AG04449 (cell line): ENCODE measurements at regions not wholly inside any gene's neighbourhood (a gene's known extent, or its start where the extent isn't known, plus 50 kb on each side); places are given as distances from the start of the nearest gene placed in this dataset.

Source experiments
- CTCF ChIA-PET: fragments of 350-600 bp; formaldehyde crosslinking; extraction: SDS; loops from one replicate; lab custom pipeline; 2021; ENCODE audit warnings: antibody characterized with exemption; lab: Yijun Ruan, JAX
- POLR2A ChIA-PET: fragments of 400-600, 350-600 bp; formaldehyde crosslinking; extraction: SDS; loops from one replicate; lab custom pipeline; 2020; ENCODE audit warnings: antibody characterized with exemption, inconsistent platforms; lab: Yijun Ruan, JAX
- DNase-seq: peaks from one replicate; pipeline ENCODE4 v3.0.0-alpha.2; 2010; ENCODE audit warnings: low read depth, low spot score
- H3K4me3 ChIP-seq: 2 replicates; pipeline ENCODE4 v1.5.1; 2011; ENCODE audit warnings: low read depth, mild to moderate bottlenecking, control low read depth, low read length
- CTCF ChIP-seq: IDR thresholded peaks from one replicate; pipeline ENCODE4 v1.5.1; 2011; ENCODE audit warnings: mild to moderate bottlenecking, moderate library complexity, low read length, control low read depth, inconsistent platforms; ENCODE audit not compliant: insufficient read depth; ENCODE audit errors: missing control alignments

GRCh38 chr1:218815076-218815475 lies 358.6 kb upstream of the LYPLAL1 start:
- no peak overlapping the region for H3K4me3 ChIP-seq

GRCh38 chr1:218817071-218817470 lies 356.6 kb upstream of the LYPLAL1 start:
- TF ChIP-seq CTCF, result no peak
- CTCF ChIA-PET, result interaction anchor here (1.2 kb wide), 1 partner anchor 134 kb away, joined by 3 read pairs; no protein-coding TSS in a partner anchor
- POLR2A ChIA-PET, result interaction anchor here (0.6 kb wide), 1 partner anchor 842 kb away, joined by 4 read pairs; no protein-coding TSS in a partner anchor
- DNase-seq, result no peak
- no peak overlapping the region for H3K4me3 ChIP-seq

More at GRCh38 chr1:218815076-218815475, 358.6 kb upstream of the LYPLAL1 start:
- no peak for TF ChIP-seq CTCF
- ChIA-PET POLR2A (no interaction called here), CTCF (interaction anchor here (0.7 kb wide), 1 partner anchor 12 kb away, joined by 3 read pairs; no protein-coding TSS in a partner anchor)
- no peak for DNase-seq

DNA sequence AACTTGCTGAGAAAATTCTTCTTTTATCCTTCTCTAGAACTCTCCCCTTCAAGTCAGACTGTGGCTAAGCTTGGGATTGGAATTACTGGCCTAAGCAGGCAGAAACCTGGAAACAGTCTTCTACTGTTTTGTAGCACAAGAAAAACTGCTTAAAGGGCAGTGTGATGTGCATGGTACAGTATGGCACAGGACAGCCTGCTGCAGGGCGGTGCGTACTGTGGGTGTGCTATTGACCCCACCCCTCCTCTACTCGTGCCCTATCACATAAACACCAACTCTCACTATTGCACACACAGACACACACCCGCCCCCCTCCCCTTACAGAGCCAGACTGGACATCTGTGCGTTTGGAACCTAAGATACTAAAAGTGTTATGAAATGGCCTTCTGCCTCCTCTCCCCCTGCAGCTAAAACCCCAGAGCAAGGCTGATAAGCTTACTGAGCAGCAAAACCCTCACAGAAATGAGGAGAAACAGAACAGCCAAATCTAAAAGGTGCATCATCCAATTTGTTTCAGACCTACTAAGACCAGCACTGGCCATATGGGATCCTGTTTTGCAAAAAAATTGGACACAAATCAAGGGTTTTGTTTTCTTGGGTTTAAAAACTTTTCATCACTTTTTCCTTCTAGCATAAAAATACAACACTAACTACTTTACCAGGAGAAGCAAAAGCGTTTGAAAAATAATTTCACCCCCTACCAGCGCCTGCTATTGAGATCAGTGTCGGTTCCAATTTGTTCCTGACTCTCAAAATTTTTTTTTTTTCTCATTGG lies 355.8 kb upstream of the LYPLAL1 start:
- no peak for DNase-seq
- TF ChIP-seq CTCF, result no peak
- H3K4me3 ChIP-seq, result no peak overlapping the region
- CTCF ChIA-PET, result interaction anchor here (1.2 kb wide), 1 partner anchor 135 kb away, joined by 3 read pairs; no protein-coding TSS in a partner anchor
- POLR2A ChIA-PET, result interaction anchor here (0.6 kb wide), 1 partner anchor 842 kb away, joined by 4 read pairs; no protein-coding TSS in a partner anchor

DNA sequence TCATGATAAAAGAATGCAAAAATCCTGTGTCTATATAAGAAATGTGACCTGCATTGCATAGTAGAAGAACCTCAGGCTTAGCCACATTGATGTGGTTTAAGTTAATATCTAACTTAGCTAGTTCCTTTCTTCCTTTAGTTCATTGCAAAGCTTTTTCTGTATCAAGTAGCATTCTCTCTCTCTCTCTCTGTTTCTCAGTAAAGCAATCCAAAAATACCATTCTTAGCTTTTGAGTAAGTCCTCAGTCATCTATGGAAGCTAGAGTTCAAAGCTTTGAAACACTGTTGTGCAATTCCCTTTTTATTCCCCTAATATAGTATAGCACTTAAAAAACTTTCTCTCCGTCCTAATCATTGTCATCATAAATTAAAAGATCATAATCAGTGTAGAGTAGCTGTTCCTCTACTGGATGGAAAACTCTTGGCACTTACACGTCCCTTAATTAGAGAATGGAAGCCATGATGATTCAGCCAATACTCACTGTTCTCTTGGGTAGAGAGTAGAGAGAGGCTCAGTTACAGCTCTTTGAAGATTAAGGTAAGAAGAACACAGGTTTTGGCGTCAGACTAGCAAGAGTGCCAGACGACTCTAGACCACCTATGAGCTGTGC lies 350.3 kb upstream of the LYPLAL1 start:
- ChIA-PET POLR2A (interaction anchor here (0.6 to 1.3 kb wide), 3 partner anchors 68 to 478 kb away, joined by 3 to 8 read pairs (median 3); partner anchors contain the start of gene TGFB2), CTCF (no interaction called here)
- H3K4me3 ChIP-seq, result no peak overlapping the region
- DNase-seq, result peak; percentile 88
- no peak for TF ChIP-seq CTCF

DNA sequence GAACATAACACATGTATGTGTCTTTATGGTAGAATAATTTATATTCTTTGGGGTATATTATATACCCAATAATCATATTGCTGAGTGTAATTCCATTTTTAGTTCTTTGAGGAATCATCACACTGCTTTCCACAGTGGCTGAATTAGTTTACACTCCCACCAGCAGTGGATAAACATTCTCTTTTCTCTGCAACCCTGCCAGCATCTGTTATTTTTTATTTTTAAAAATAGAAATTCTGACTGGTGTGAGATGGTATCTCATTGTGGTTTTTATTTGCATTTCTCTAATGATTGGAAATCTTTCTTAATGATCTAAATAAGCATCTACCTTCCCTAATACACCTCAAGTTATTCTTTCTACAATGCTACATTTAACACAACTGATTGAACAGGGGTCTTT lies 346.2 kb upstream of the LYPLAL1 start:
- no peak for DNase-seq
- CTCF ChIA-PET, result no interaction called here
- POLR2A ChIA-PET, result no interaction called here
- TF ChIP-seq CTCF, result no peak
- H3K4me3 ChIP-seq, result no peak overlapping the region

DNA sequence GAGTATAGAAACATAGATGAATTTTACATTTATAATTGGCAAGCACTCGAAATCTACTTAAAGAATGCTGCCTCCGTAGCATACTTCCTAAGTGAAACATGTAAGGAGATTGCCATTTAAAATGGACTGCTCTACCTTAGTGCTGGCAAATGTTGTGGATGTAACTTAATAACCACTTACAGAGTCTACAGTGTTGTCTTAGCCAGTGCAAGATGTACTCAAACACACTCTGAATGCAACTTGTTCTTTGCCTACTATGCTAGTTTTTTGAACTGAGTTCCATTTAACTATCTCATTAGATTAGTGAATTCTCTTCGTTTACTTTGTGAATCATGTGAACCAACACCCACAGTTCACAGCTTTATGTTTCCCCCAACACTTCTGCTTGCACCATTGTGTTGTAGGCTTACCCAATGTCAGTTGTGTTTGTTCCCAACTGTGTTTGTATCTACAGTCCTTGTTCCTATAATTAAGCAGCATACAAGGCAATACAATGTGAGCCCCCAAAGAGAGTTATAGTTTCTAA lies 345.5 kb upstream of the LYPLAL1 start:
- no peak for DNase-seq
- CTCF ChIA-PET, result no interaction called here
- POLR2A ChIA-PET, result no interaction called here
- no peak overlapping the region for H3K4me3 ChIP-seq
- TF ChIP-seq CTCF, result no peak
